Left ventricle myocardium superior (tissue), 1 donor: ENCODE measurements at regions not wholly inside any gene's neighbourhood (a gene's known extent, or its start where the extent isn't known, plus 50 kb on each side); places are given as distances from the start of the nearest gene placed in this dataset.
"Not testable (repeated sequence)": the region's sequence is repeated elsewhere in the genome, so short reads cannot be mapped to it uniquely, and the experiment has no call there.

Source experiments
- ATAC-seq: fragments of 200-7000 bp; cut with Tn5 transposase; one replicate; pipeline ENCODE4 v1.9.1; 2020; ENCODE audit warnings: mild to moderate bottlenecking, moderate library complexity
- DNase-seq: peaks from one replicate; pipeline ENCODE4 v3.0.0-alpha.2; 2020
- intact Hi-C: fragments of 100-400 bp; cut with micrococcal nuclease; formaldehyde crosslinking; loops from one replicate; pipeline ENCODE4 v1.11.0; 2022
- donor health status: DM: no; HTN: yes; CAD: no; lungs with severe emphysema.

- intact Hi-C loops, result no loop called here
- no peak for DNase-seq
- no peak for ATAC-seq
These were observed 54.4 kb upstream of the GRIP1 start for GRCh38 chr12:66733321-66733720.

GRCh38 chr12:66733839-66734238 lies 55.0 kb upstream of the GRIP1 start:
- no peak for ATAC-seq
- no peak for DNase-seq
- intact Hi-C loops, result no loop called here

GRCh38 chr12:66735275-66735674 lies 56.4 kb upstream of the GRIP1 start:
- DNase-seq (no peak), ATAC-seq (no peak)
- intact Hi-C loops, result no loop called here

GRCh38 chr12:66736931-66737330 lies 58.1 kb upstream of the GRIP1 start:
- DNase-seq, result no peak
- ATAC-seq, result no peak
- intact Hi-C loops, result no loop called here

GRCh38 chr12:66739266-66739665 lies 60.4 kb upstream of the GRIP1 start:
- DNase-seq (no peak), ATAC-seq (no peak)
- intact Hi-C loops, result no loop called here

GRCh38 chr12:66739940-66740651 lies 61.2 kb upstream of the GRIP1 start:
- ATAC-seq, result no peak
- DNase-seq, result no peak
- intact Hi-C loops, result no loop called here

GRCh38 chr12:66740732-66741131 lies 61.9 kb upstream of the GRIP1 start:
- ATAC-seq, result no peak
- DNase-seq, result no peak
- intact Hi-C loops, result no loop called here

- intact Hi-C loops, result no loop called here
- DNase-seq (no peak), ATAC-seq (no peak)
These were observed 63.0 kb upstream of the GRIP1 start for GRCh38 chr12:66741919-66742318.

- ATAC-seq (no peak), DNase-seq (no peak)
- intact Hi-C loops, result no loop called here
These were observed 63.9 kb upstream of the GRIP1 start for GRCh38 chr12:66742508-66743367.

GRCh38 chr12:66744461-66744860 lies 65.6 kb upstream of the GRIP1 start:
- DNase-seq (no peak), ATAC-seq (no peak)
- intact Hi-C loops, result no loop called here

GRCh38 chr12:66744956-66745383 lies 66.1 kb upstream of the GRIP1 start:
- ATAC-seq, result no peak
- intact Hi-C loops, result no loop called here

GRCh38 chr12:66746489-66747201 lies 67.8 kb upstream of the GRIP1 start:
- ATAC-seq (no peak), DNase-seq (no peak)
- intact Hi-C loops, result no loop called here

More at GRCh38 chr12:66744956-66745383, 66.1 kb upstream of the GRIP1 start:
- no peak for DNase-seq

GRCh38 chr12:66751432-66752113 lies 72.7 kb upstream of the GRIP1 start:
- intact Hi-C loops, result no loop called here
- no peak for DNase-seq

GRCh38 chr12:66753810-66754209 lies 74.9 kb upstream of the GRIP1 start:
- intact Hi-C loops, result no loop called here
- DNase-seq (no peak), ATAC-seq (no peak)

More at GRCh38 chr12:66751432-66752113, 72.7 kb upstream of the GRIP1 start:
- ATAC-seq, result no peak

GRCh38 chr12:66755727-66756395 lies 77.0 kb upstream of the GRIP1 start:
- DNase-seq (no peak), ATAC-seq (no peak)
- intact Hi-C loops, result no loop called here

GRCh38 chr12:66756631-66757030 lies 77.8 kb upstream of the GRIP1 start:
- ATAC-seq (no peak), DNase-seq (no peak)
- intact Hi-C loops, result no loop called here

GRCh38 chr12:66760122-66760521 lies 81.2 kb upstream of the GRIP1 start:
- DNase-seq, intact Hi-C loops, ATAC-seq: not testable (repeated sequence)

- intact Hi-C loops, result no loop called here
- ATAC-seq, result no peak
- DNase-seq, result no peak
These were observed 84.6 kb upstream of the GRIP1 start for GRCh38 chr12:66763467-66763866.

- intact Hi-C loops, result no loop called here
- no peak for DNase-seq
- no peak for ATAC-seq
These were observed 86.3 kb upstream of the GRIP1 start for GRCh38 chr12:66765204-66765603.
